ENCODE measurements at regions not wholly inside any gene's neighbourhood (a gene's known extent, or its start where the extent isn't known, plus 50 kb on each side); places are given as distances from the start of the nearest gene placed in this dataset.

- no peak overlapping the region for H3K4me3 ChIP-seq (replicated peaks; ENCODE audit: insufficient read depth, low read length)
- no peak for DNase-seq (ENCODE audit: low read depth in 1 of 2, low spot score in 1 of 2)
- TF ChIP-seq CTCF (IDR thresholded peaks at IDR 0.05; ENCODE audit: insufficient read depth, low read length) (no peak), POLR2AphosphoS5 (IDR thresholded peaks at IDR 0.05; ENCODE audit: low read depth) (no peak), GABPA (IDR thresholded peaks at IDR 0.05; ENCODE audit: low read depth) (no peak), SPI1 (IDR thresholded peaks at IDR 0.05; ENCODE audit: borderline replicate concordance, low read depth) (no peak), REST (IDR thresholded peaks at IDR 0.05; ENCODE audit: insufficient replicate concordance, low read depth) (no peak)
Measured at GRCh38 chr15:53437366-53437765, 322.1 kb downstream of the WDR72 start.

GRCh38 chr15:53434174-53434678 is 325.2 kb downstream of the WDR72 start:
- H3K27me3 ChIP-seq (ENCODE audit: insufficient read depth, poor library complexity, severe bottlenecking): no peaks in the 10 kb centered on the region
- H3K27ac ChIP-seq (replicated peaks): no peak overlapping the region
- no peak overlapping the region for H3K4me3 ChIP-seq (replicated peaks; ENCODE audit: insufficient read depth, low read length)
- TF ChIP-seq CTCF (IDR thresholded peaks at IDR 0.05; ENCODE audit: insufficient read depth, low read length) (no peak), REST (IDR thresholded peaks at IDR 0.05; ENCODE audit: insufficient replicate concordance, low read depth) (no peak), POLR2AphosphoS5 (IDR thresholded peaks at IDR 0.05; ENCODE audit: low read depth) (no peak), GABPA (IDR thresholded peaks at IDR 0.05; ENCODE audit: low read depth) (no peak), SPI1 (IDR thresholded peaks at IDR 0.05; ENCODE audit: borderline replicate concordance, low read depth) (no peak)
- no peak for DNase-seq (ENCODE audit: low read depth in 1 of 2, low spot score in 1 of 2)

More at GRCh38 chr15:53437366-53437765, 322.1 kb downstream of the WDR72 start:
- Histone ChIP-seq H3K27me3 (ENCODE audit: insufficient read depth, poor library complexity, severe bottlenecking) (no peaks in the 10 kb centered on the region), H3K27ac (replicated peaks) (no peak overlapping the region)

- H3K27me3 ChIP-seq (ENCODE audit: insufficient read depth, poor library complexity, severe bottlenecking): no peaks in the 10 kb centered on the region
- DNase-seq (ENCODE audit: low read depth in 1 of 2, low spot score in 1 of 2): no peak
- no peak overlapping the region for H3K27ac ChIP-seq (replicated peaks)
- no peak overlapping the region for H3K4me3 ChIP-seq (replicated peaks; ENCODE audit: insufficient read depth, low read length)
- TF ChIP-seq CTCF (IDR thresholded peaks at IDR 0.05; ENCODE audit: insufficient read depth, low read length): no peak
- no peak for TF ChIP-seq GABPA (IDR thresholded peaks at IDR 0.05; ENCODE audit: low read depth)
- TF ChIP-seq REST (IDR thresholded peaks at IDR 0.05; ENCODE audit: insufficient replicate concordance, low read depth): no peak
- TF ChIP-seq SPI1 (IDR thresholded peaks at IDR 0.05; ENCODE audit: borderline replicate concordance, low read depth): no peak
- no peak for TF ChIP-seq POLR2AphosphoS5 (IDR thresholded peaks at IDR 0.05; ENCODE audit: low read depth)
Measured at GRCh38 chr15:53416219-53416940, 343.1 kb downstream of the WDR72 start.

All from HL-60 (cell line).